ENCODE measurements at regions not wholly inside any gene's neighbourhood (a gene's known extent, or its start where the extent isn't known, plus 50 kb on each side); places are given as distances from the start of the nearest gene placed in this dataset.

GRCh38 chr2:120590841-120591240, 144.8 kb upstream of the GLI2 start:
- no peak overlapping the region for H2BK120ac ChIP-seq (replicated peaks; ENCODE audit: low read depth, low read length)
- H4K8ac ChIP-seq (ENCODE audit: extremely low read depth, insufficient read depth, low read length) = no peak overlapping the region
- no peak overlapping the region for H2BK20ac ChIP-seq (ENCODE audit: low read length)
- H2AFZ ChIP-seq (ENCODE audit: low read length) = no peak overlapping the region
- H2AK5ac ChIP-seq (ENCODE audit: low read depth, low read length) = no peak overlapping the region
- DNase-seq (ENCODE audit: low read depth in 1 of 2, low spot score in 2 of 2) = no peak
- no peak overlapping the region for H3K56ac ChIP-seq (replicated peaks; ENCODE audit: insufficient read length, low read depth, low read length)
- WGBS, 2 experiments (ENCODE audit: extremely low coverage in 1 of 2, insufficient coverage in 1 of 2, insufficient read length in 1 of 2, insufficient replicate concordance in 2 of 2, low coverage in 1 of 2, low lambda C conversion rate in 2 of 2, missing lambda C conversion rate in 1 of 2) = 63% methylated on average over 1 of the region's 1 CpG; no CpG with 5 or more reads in 1 of the 2 experiments
- H3K27ac ChIP-seq (ENCODE audit: low read depth, low read length) = no peak overlapping the region
- no peak overlapping the region for H3K4ac ChIP-seq (replicated peaks; ENCODE audit: insufficient read length, low read depth, low read length)
- peak overlapping the region; percentile 75; the same call in 1 of the 2 replicates for H2BK15ac ChIP-seq (ENCODE audit: low read length)
- H3K27me3 ChIP-seq (replicated peaks in 1 of 4; ENCODE audit: control insufficient read depth in 3 of 4, extremely low read depth in 1 of 4, insufficient read depth in 3 of 4, low read length in 3 of 4) = peaks cover 6 to 53% (median 46%) of the 10 kb centered on the region in 4 experiments
- H3K79me1 ChIP-seq (ENCODE audit: low read depth, low read length) = no peaks in the 10 kb centered on the region
- no peaks in the 10 kb centered on the region for H3K79me2 ChIP-seq (ENCODE audit: control insufficient read depth in 1 of 2, insufficient read depth in 2 of 2, low read length in 2 of 2)
- H3K23me2 ChIP-seq (ENCODE audit: low read depth, low read length) = peaks cover 14% of the 10 kb centered on the region; the same call in 1 of the 2 replicates
- POLR2A ChIA-PET (ENCODE audit: partially characterized antibody) = interaction anchor here (1.6 kb wide), 1 partner anchor 10 kb away, joined by 3 read pairs; no protein-coding TSS in a partner anchor
- no peak overlapping the region for H2BK12ac ChIP-seq (ENCODE audit: low read depth, low read length)
- H3K23ac ChIP-seq (ENCODE audit: insufficient read length) = no peak overlapping the region
- H3K36me3 ChIP-seq (ENCODE audit: control insufficient read depth in 2 of 4, insufficient read depth in 4 of 4, low read length in 3 of 4) = no peaks in the 10 kb centered on the region
- no peak for FAIRE-seq
- H4K5ac ChIP-seq (ENCODE audit: insufficient read length, low read depth, low read length) = no peak overlapping the region
- H4K91ac ChIP-seq (replicated peaks; ENCODE audit: insufficient read length, low read length) = no peak overlapping the region
- no peak overlapping the region for H3K4me3 ChIP-seq (ENCODE audit: extremely low read depth in 1 of 4, insufficient read depth in 2 of 4, low read depth in 3 of 4, low read length in 4 of 4)
- no peak overlapping the region for H3K4me2 ChIP-seq (ENCODE audit: insufficient read depth in 1 of 2, low read depth in 2 of 2, low read length in 2 of 2)
- H3K14ac ChIP-seq (ENCODE audit: insufficient read length) = no peak overlapping the region
- H2BK5ac ChIP-seq (ENCODE audit: low read depth, low read length) = no peak overlapping the region
- H3K9me3 ChIP-seq (ENCODE audit: insufficient read depth in 2 of 2, low read depth in 1 of 2, low read length in 1 of 2) = no peaks in the 10 kb centered on the region
- H3K9ac ChIP-seq (replicated peaks in 1 of 4; ENCODE audit: extremely low read depth in 1 of 4, low read depth in 3 of 4, low read length in 3 of 4) = no peak overlapping the region
- H3K18ac ChIP-seq (ENCODE audit: extremely low read depth, low read length) = no peak overlapping the region
- CTCF ChIA-PET (ENCODE audit: partially characterized antibody) = interaction anchor here (0.7 to 4.5 kb wide), 11 partner anchors 15 to 765 kb away, joined by 3 to 23 read pairs (median 3); no protein-coding TSS in a partner anchor
- H4K20me1 ChIP-seq (replicated peaks in 1 of 2; ENCODE audit: control insufficient read depth in 1 of 2, insufficient read depth in 2 of 2, low read length in 2 of 2) = no peaks in the 10 kb centered on the region
- peaks cover 6 to 33% (median 22%) of the 10 kb centered on the region in 4 experiments for H3K4me1 ChIP-seq (replicated peaks in 1 of 4; ENCODE audit: control insufficient read depth in 3 of 4, insufficient read depth in 4 of 4, low read length in 3 of 4)
- TF ChIP-seq SP2 (IDR thresholded peaks at IDR 0.05; ENCODE audit: low read length) (no peak), TAF1 (IDR thresholded peaks at IDR 0.05; ENCODE audit: low read depth, low read length) (no peak), ZNF274 (IDR thresholded peaks at IDR 0.05; ENCODE audit: borderline replicate concordance, extremely low read depth, low read length) (no peak), KDM4A (IDR thresholded peaks at IDR 0.05; ENCODE audit: low read depth, low read length, severe bottlenecking) (no peak), CTBP2 (IDR thresholded peaks at IDR 0.05; ENCODE audit: borderline replicate concordance, insufficient read depth, insufficient read length, low read length) (no peak), BACH1 (IDR thresholded peaks at IDR 0.05; ENCODE audit: low read length) (no peak), EGR1 (IDR thresholded peaks at IDR 0.05; ENCODE audit: borderline replicate concordance, low read depth, low read length) (no peak), NANOG (IDR thresholded peaks at IDR 0.05; ENCODE audit: insufficient read depth, low read depth, low read length, poor library complexity, severe bottlenecking) (no peak), SUZ12 (IDR thresholded peaks at IDR 0.05; ENCODE audit: low read length) (no peak), HDAC2 (IDR thresholded peaks at IDR 0.05; ENCODE audit: borderline replicate concordance in 1 of 2, low read depth in 2 of 2, low read length in 2 of 2) (no peak), GABPA (IDR thresholded peaks at IDR 0.05; ENCODE audit: borderline replicate concordance, insufficient read depth, low read length) (no peak), SIX5 (IDR thresholded peaks at IDR 0.05; ENCODE audit: low read depth, low read length) (no peak)
- TF ChIP-seq, protein P1, sequence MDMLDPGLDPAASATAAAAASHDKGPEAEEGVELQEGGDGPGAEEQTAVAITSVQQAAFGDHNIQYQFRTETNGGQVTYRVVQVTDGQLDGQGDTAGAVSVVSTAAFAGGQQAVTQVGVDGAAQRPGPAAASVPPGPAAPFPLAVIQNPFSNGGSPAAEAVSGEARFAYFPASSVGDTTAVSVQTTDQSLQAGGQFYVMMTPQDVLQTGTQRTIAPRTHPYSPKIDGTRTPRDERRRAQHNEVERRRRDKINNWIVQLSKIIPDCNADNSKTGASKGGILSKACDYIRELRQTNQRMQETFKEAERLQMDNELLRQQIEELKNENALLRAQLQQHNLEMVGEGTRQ (IDR thresholded peaks at IDR 0.05; ENCODE audit: low read length) = no peak
